B cell (primary cell): ENCODE measurements at regions not wholly inside any gene's neighbourhood (a gene's known extent, or its start where the extent isn't known, plus 50 kb on each side); places are given as distances from the start of the nearest gene placed in this dataset.

Experiments
- ATAC-seq: fragments of 200-7000 bp; cut with Tn5 transposase; one replicate; pipeline ENCODE4 v1.10.0; 2021; ENCODE audit warnings: low read depth, mild to moderate bottlenecking, moderate number of reproducible peaks, moderate library complexity
- CTCF ChIA-PET: fragments of 350-600 bp; sonication (Branson Sonifier 250); formaldehyde crosslinking; loops from one replicate; lab custom pipeline; 2021; ENCODE audit warnings: antibody characterized with exemption, inconsistent platforms; lab: Charles Lee
- POLR2A ChIA-PET: fragments of 350-600 bp; sonication (Branson Sonifier 250); formaldehyde crosslinking; loops from one replicate; lab custom pipeline; 2021; ENCODE audit warnings: antibody characterized with exemption; lab: Charles Lee
- DNase-seq: peaks from one replicate; pipeline ENCODE4 v3.0.0; 2013
- H2AFZ ChIP-seq: 2 replicates; pipeline ENCODE4 v1.6.1; 2012; ENCODE audit warnings: mild to moderate bottlenecking, low read depth, low read length; ENCODE audit not compliant: insufficient read depth, poor library complexity, severe bottlenecking
- H3K27ac ChIP-seq, 2 donors: 1 replicate in 1 of 2; 2 replicates in 1 of 2; pipeline ENCODE4 v1.5.1; 2012 to 2013; ENCODE audit warnings: low read length in 2 of 2, mild to moderate bottlenecking in 2 of 2, moderate library complexity in 1 of 2
- H3K27me3 ChIP-seq, 4 experiments: fragments of 200-600 bp in 1 of 4; sonication (generic) in 1 of 4; replicated peaks in 1 of 4; 1 replicate in 2 of 4; 2 replicates in 2 of 4; pipeline versions ENCODE4 v1.6.1 to v1.7.0; 2013 to 2016; ENCODE audit warnings: low read length in 3 of 4, mild to moderate bottlenecking in 2 of 4, mixed read lengths in 1 of 4, moderate library complexity in 1 of 4; ENCODE audit not compliant: insufficient read depth in 4 of 4, control insufficient read depth in 3 of 4; ENCODE audit errors: control extremely low read depth in 1 of 4
- H3K36me3 ChIP-seq, 2 experiments: replicated peaks in 1 of 2; 1 replicate in 1 of 2; 2 replicates in 1 of 2; pipeline versions ENCODE4 v1.6.1 to v1.7.1; 2013; ENCODE audit warnings: low read length in 1 of 2; ENCODE audit not compliant: insufficient read depth in 2 of 2, control insufficient read depth in 1 of 2; ENCODE audit errors: control extremely low read depth in 1 of 2, extremely low read depth in 1 of 2
- H3K4me1 ChIP-seq, 2 donors: fragments of 200-600 bp in 1 of 2; sonication (generic) in 1 of 2; 1 replicate in 1 of 2; 2 replicates in 1 of 2; pipeline versions ENCODE4 v1.5.1 to v1.6.1; 2013 to 2017; ENCODE audit warnings: low read length in 2 of 2; ENCODE audit not compliant: control insufficient read depth in 2 of 2, insufficient read depth in 2 of 2
- H3K4me2 ChIP-seq: replicated peaks from 2 replicates; pipeline ENCODE3; 2012; ENCODE audit warnings: mild to moderate bottlenecking, low read depth, low read length; ENCODE audit not compliant: poor library complexity, severe bottlenecking
- H3K4me3 ChIP-seq, 5 experiments: fragments of 200-600 bp in 1 of 5; sonication (generic) in 1 of 5; 1 replicate in 3 of 5; 2 replicates in 2 of 5; pipeline versions ENCODE4 v1.5.1 to v1.7.0; 2011 to 2016; ENCODE audit warnings: low read length in 4 of 5, mild to moderate bottlenecking in 4 of 5, low read depth in 2 of 5, control low read depth in 1 of 5, moderate library complexity in 1 of 5; ENCODE audit not compliant: insufficient read depth in 1 of 5; ENCODE audit errors: control extremely low read depth in 1 of 5, extremely low read depth in 1 of 5
- H3K79me2 ChIP-seq: fragments of 200-600 bp; sonication (generic); one replicate; pipeline ENCODE4 v1.6.0; 2016; ENCODE audit warnings: low read length; ENCODE audit not compliant: control insufficient read depth, insufficient read depth
- H3K9ac ChIP-seq: fragments of 200-600 bp; sonication (generic); 2 replicates; pipeline ENCODE4 v1.6.1; 2017; ENCODE audit warnings: mild to moderate bottlenecking, low read length, moderate library complexity
- H3K9me3 ChIP-seq, 3 donors: one replicate each; pipeline versions ENCODE4 v1.6.1 to v1.7.1; 2013; ENCODE audit warnings: low read length in 2 of 3; ENCODE audit not compliant: control insufficient read depth in 2 of 3, insufficient read depth in 1 of 3; ENCODE audit errors: control extremely low read depth in 1 of 3
- H4K20me1 ChIP-seq: 2 replicates; pipeline ENCODE4 v1.6.0; 2012; ENCODE audit warnings: mild to moderate bottlenecking, low read length; ENCODE audit not compliant: insufficient read depth, control insufficient read depth, poor library complexity, severe bottlenecking
- H3K27ac Mint-ChIP-seq: one replicate; pipeline ENCODE4 v1.8.0; 2021; ENCODE audit warnings: mixed read lengths
- H3K27me3 Mint-ChIP-seq: one replicate; pipeline ENCODE4 v1.8.0; 2021; ENCODE audit warnings: mixed read lengths
- H3K4me1 Mint-ChIP-seq: one replicate; pipeline ENCODE4 v1.8.0; 2021; ENCODE audit warnings: mixed read lengths
- H3K4me3 Mint-ChIP-seq: one replicate; pipeline ENCODE4 v1.8.0; 2021; ENCODE audit warnings: mixed read lengths
- H3K9me3 Mint-ChIP-seq: one replicate; pipeline ENCODE4 v1.8.0; 2022; ENCODE audit warnings: mixed read lengths; ENCODE audit not compliant: insufficient read depth
- EZH2 ChIP-seq: IDR thresholded peaks from 2 replicates; pipeline ENCODE4 v1.6.1; 2012; ENCODE audit warnings: borderline replicate concordance, low read depth, mild to moderate bottlenecking, moderate library complexity, low read length; ENCODE audit not compliant: insufficient read depth, poor library complexity, severe bottlenecking
- WGBS: methylation state at CpG from one replicate; pipeline ENCODE4 v1.1.5; 2013; ENCODE audit warnings: missing lambda C conversion rate; ENCODE audit not compliant: insufficient coverage; 5-methylcytosine and 5-hydroxymethylcytosine counted together
- intact Hi-C: fragments of 100-400 bp; cut with micrococcal nuclease; formaldehyde crosslinking; loops from one replicate; pipeline ENCODE4 v1.10.0; 2022
- TF ChIP-seq, protein P1 (sequence below): fragments of 200-600 bp; IDR thresholded peaks from one replicate; pipeline ENCODE4 v1.8.0; 2022; ENCODE audit warnings: antibody characterized with exemption, mild to moderate bottlenecking

DNA sequence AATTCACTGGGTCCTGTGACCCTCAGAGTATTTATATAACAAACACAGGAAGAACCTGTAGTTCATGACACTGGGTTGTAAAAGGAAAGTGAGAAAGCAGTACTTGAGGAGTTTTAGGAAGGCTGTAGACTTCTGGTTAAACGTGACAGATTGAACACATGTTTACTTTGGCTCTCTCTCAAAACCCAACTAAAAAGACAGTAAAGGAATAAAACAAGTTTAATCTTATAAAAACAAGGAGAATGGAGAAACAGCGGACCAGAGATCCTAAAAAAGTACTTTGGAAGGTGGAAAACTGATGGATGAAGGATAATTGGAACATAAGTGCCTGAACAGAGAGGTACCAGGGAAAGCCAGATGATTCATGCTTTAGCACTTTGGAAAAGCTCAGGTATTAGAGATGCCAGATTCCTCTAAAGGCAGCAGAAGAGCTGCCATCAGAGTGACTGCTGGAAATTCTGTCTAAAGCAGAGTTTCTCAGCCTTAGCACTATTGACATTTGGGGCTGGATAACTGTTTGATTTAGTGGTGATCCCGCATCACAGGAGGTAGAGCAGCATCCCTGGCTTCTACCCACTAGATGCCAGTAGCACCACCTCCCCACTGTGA lies 182.9 kb upstream of the RORA start:
- WGBS, result 60% methylated on average over 1 of the region's 3 CpGs
- TF ChIP-seq EZH2, result no peak
- TF ChIP-seq, protein P1, sequence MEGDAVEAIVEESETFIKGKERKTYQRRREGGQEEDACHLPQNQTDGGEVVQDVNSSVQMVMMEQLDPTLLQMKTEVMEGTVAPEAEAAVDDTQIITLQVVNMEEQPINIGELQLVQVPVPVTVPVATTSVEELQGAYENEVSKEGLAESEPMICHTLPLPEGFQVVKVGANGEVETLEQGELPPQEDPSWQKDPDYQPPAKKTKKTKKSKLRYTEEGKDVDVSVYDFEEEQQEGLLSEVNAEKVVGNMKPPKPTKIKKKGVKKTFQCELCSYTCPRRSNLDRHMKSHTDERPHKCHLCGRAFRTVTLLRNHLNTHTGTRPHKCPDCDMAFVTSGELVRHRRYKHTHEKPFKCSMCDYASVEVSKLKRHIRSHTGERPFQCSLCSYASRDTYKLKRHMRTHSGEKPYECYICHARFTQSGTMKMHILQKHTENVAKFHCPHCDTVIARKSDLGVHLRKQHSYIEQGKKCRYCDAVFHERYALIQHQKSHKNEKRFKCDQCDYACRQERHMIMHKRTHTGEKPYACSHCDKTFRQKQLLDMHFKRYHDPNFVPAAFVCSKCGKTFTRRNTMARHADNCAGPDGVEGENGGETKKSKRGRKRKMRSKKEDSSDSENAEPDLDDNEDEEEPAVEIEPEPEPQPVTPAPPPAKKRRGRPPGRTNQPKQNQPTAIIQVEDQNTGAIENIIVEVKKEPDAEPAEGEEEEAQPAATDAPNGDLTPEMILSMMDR, result no peak
- H3K36me3 ChIP-seq, result no peaks in the 10 kb centered on the region
- no peak overlapping the region for H3K4me3 ChIP-seq
- no peak overlapping the region for H3K4me3 Mint-ChIP-seq
- POLR2A ChIA-PET, result no interaction called here
- peaks cover 0 to 2% (median 0%) of the 10 kb centered on the region in 3 donors for H3K9me3 ChIP-seq
- H3K4me1 Mint-ChIP-seq, result no peaks in the 10 kb centered on the region
- no peak overlapping the region for H3K9ac ChIP-seq
- CTCF ChIA-PET, result no interaction called here
- intact Hi-C loops, result no loop called here
- H3K4me2 ChIP-seq, result no peak overlapping the region
- ATAC-seq (no peak), DNase-seq (no peak)
- H3K4me1 ChIP-seq, result no peaks in the 10 kb centered on the region
- no peak overlapping the region for H3K27ac ChIP-seq
- H3K27ac Mint-ChIP-seq, result no peak overlapping the region
- no peaks in the 10 kb centered on the region for H3K27me3 ChIP-seq
- H3K9me3 Mint-ChIP-seq, result no peaks in the 10 kb centered on the region
- H4K20me1 ChIP-seq, result no peaks in the 10 kb centered on the region
- H3K79me2 ChIP-seq, result no peaks in the 10 kb centered on the region
- H3K27me3 Mint-ChIP-seq, result peaks cover 8% of the 10 kb centered on the region
- H2AFZ ChIP-seq, result no peak overlapping the region

DNA sequence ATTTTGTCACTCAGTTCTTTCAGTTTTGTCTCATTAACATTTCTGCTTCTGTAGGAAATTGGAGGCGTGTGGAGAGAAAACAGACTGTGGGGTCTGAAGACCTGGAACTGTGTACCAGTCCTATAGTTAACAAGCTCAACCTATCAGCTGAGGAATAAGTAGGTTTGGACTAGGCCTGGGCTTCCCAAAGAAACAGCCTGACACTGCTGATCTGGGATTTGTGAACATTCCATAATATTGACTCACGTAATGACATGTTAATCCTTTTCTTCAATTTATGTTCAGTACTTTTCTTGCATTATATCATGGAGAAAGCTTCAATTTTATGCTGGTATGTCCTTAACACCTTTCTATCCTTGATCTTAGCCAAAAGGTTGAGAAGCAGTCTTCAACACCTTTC lies 181.6 kb upstream of the RORA start:
- no peaks in the 10 kb centered on the region for H3K9me3 Mint-ChIP-seq
- no peak overlapping the region for H3K4me3 ChIP-seq
- H3K9me3 ChIP-seq, result peaks cover 0 to 2% (median 0%) of the 10 kb centered on the region in 3 donors
- ATAC-seq (no peak), DNase-seq (no peak)
- no peak overlapping the region for H3K9ac ChIP-seq
- H3K4me3 Mint-ChIP-seq, result no peak overlapping the region
- no peaks in the 10 kb centered on the region for H3K27me3 ChIP-seq
- ChIA-PET CTCF (no interaction called here), POLR2A (no interaction called here)
- H4K20me1 ChIP-seq, result no peaks in the 10 kb centered on the region
- H3K4me2 ChIP-seq, result no peak overlapping the region
- H2AFZ ChIP-seq, result no peak overlapping the region
- intact Hi-C loops, result no loop called here
- H3K36me3 ChIP-seq, result no peaks in the 10 kb centered on the region
- H3K4me1 Mint-ChIP-seq, result no peaks in the 10 kb centered on the region
- H3K4me1 ChIP-seq, result no peaks in the 10 kb centered on the region
- no CpG with 5 or more reads among the region's 2 CpGs for WGBS
- H3K27ac Mint-ChIP-seq, result no peak overlapping the region
- H3K27ac ChIP-seq, result no peak overlapping the region
- H3K27me3 Mint-ChIP-seq, result peaks cover 8% of the 10 kb centered on the region
- no peak for TF ChIP-seq EZH2
- TF ChIP-seq, protein P1, result no peak
- H3K79me2 ChIP-seq, result no peaks in the 10 kb centered on the region
